Endothelial cell of umbilical vein (primary cell): ENCODE measurements at regions not wholly inside any gene's neighbourhood (a gene's known extent, or its start where the extent isn't known, plus 50 kb on each side); places are given as distances from the start of the nearest gene placed in this dataset.

Experiments
- BruUV-seq: library from RNA; stranded (reverse); fragments of 400-500 nt; replicated peaks from 2 replicates; lab custom pipeline; 2021; lab: Mats Ljungman, UMichigan
- CTCF ChIA-PET: fragments of 300-600, 350-600 bp; sonication (Branson Sonifier 250); formaldehyde crosslinking; loops from one replicate; lab custom pipeline; 2021; ENCODE audit warnings: antibody characterized with exemption, inconsistent platforms; lab: Charles Lee
- POLR2A ChIA-PET: fragments of 300-600, 350-600 bp; sonication (Branson Sonifier 250); formaldehyde crosslinking; loops from one replicate; lab custom pipeline; 2021; ENCODE audit warnings: antibody characterized with exemption, inconsistent platforms; lab: Charles Lee
- DNase-seq: peaks from one replicate; pipeline ENCODE4 v3.0.0-alpha.2; 2011; ENCODE audit warnings: low read depth, low spot score
- FAIRE-seq: peaks from 2 replicates; lab custom pipeline; 2011; peaks lifted over from hg19 to GRCh38; lab: Jason Lieb, UNC
- H2AFZ ChIP-seq: 2 replicates; pipeline ENCODE4 v1.6.0; 2012; ENCODE audit warnings: low read depth, low read length, control low read depth, inconsistent platforms
- H3K27ac ChIP-seq: 2 replicates; pipeline ENCODE4 v1.5.1; 2011; ENCODE audit warnings: low read depth, mild to moderate bottlenecking, control low read depth, low read length, moderate library complexity; ENCODE audit not compliant: insufficient read depth
- H3K27me3 ChIP-seq, 2 experiments: 2 replicates each; pipeline versions ENCODE4 v1.6.0 to v1.6.1; 2011; ENCODE audit warnings: low read length in 2 of 2, mixed read lengths in 1 of 2; ENCODE audit not compliant: control insufficient read depth in 2 of 2, insufficient read depth in 2 of 2
- H3K36me3 ChIP-seq, 2 experiments: 2 replicates in 1 of 2; 3 replicates in 1 of 2; pipeline ENCODE4 v1.5.1; 2011; ENCODE audit warnings: low read length in 2 of 2, mild to moderate bottlenecking in 1 of 2, moderate library complexity in 1 of 2; ENCODE audit not compliant: control insufficient read depth in 2 of 2, insufficient read depth in 2 of 2; ENCODE audit errors: extremely low read depth in 1 of 2
- H3K4me1 ChIP-seq: 3 replicates; pipeline ENCODE4 v1.5.1; 2011; ENCODE audit warnings: mild to moderate bottlenecking, low read length; ENCODE audit not compliant: control insufficient read depth, insufficient read depth; ENCODE audit errors: extremely low read depth
- H3K4me2 ChIP-seq: 2 replicates; pipeline ENCODE4 v1.6.1; 2011; ENCODE audit warnings: low read length, control low read depth, mixed read lengths; ENCODE audit not compliant: insufficient read depth
- H3K4me3 ChIP-seq, 3 experiments: fragments of 200-600 bp in 1 of 3; sonication (generic), shearing (Covaris generic) in 1 of 3; replicated peaks in 1 of 3; 2 replicates each; pipeline ENCODE4 v1.5.1; 2011 to 2016; ENCODE audit warnings: control low read depth in 3 of 3, low read length in 3 of 3, mild to moderate bottlenecking in 2 of 3, inconsistent platforms in 1 of 3, low read depth in 1 of 3, moderate library complexity in 1 of 3; ENCODE audit not compliant: insufficient read depth in 1 of 3
- H3K79me2 ChIP-seq: 2 replicates; pipeline ENCODE4 v1.6.0; 2012; ENCODE audit warnings: low read length, inconsistent platforms; ENCODE audit not compliant: control insufficient read depth, insufficient read depth
- H3K9ac ChIP-seq: replicated peaks from 2 replicates; pipeline ENCODE3; 2011; ENCODE audit warnings: low read length, control low read depth; ENCODE audit not compliant: insufficient read depth; ENCODE audit errors: extremely low read depth
- H3K9me1 ChIP-seq: replicated peaks from 3 replicates; pipeline ENCODE4 v1.6.0; 2011; ENCODE audit warnings: mild to moderate bottlenecking, low read length; ENCODE audit not compliant: control insufficient read depth, insufficient read depth; ENCODE audit errors: extremely low read depth
- H3K9me3 ChIP-seq: replicated peaks from 2 replicates; pipeline ENCODE4 v1.5.1; 2012; ENCODE audit warnings: low read length, inconsistent platforms; ENCODE audit not compliant: control insufficient read depth, insufficient read depth
- H4K20me1 ChIP-seq: replicated peaks from 2 replicates; pipeline ENCODE3; 2011; ENCODE audit warnings: mild to moderate bottlenecking, low read length; ENCODE audit not compliant: control insufficient read depth, insufficient read depth; ENCODE audit errors: extremely low read depth
- FOS ChIP-seq: IDR thresholded peaks from 2 replicates; pipeline ENCODE4 v1.6.1; 2011; ENCODE audit warnings: mild to moderate bottlenecking, low read length, moderate library complexity, borderline replicate concordance; ENCODE audit not compliant: insufficient read depth
- GATA2 ChIP-seq: IDR thresholded peaks from 2 replicates; pipeline ENCODE4 v1.7.0; 2011; ENCODE audit warnings: low read depth, mild to moderate bottlenecking, moderate library complexity, mixed read lengths, low read length; ENCODE audit not compliant: insufficient read length, insufficient read depth
- MYC ChIP-seq: IDR thresholded peaks from one replicate; pipeline ENCODE4 v1.6.1; 2011; ENCODE audit warnings: mild to moderate bottlenecking, low read depth, low read length
- POLR2A ChIP-seq: IDR thresholded peaks from 2 replicates; pipeline ENCODE4 v1.6.1; 2012; ENCODE audit warnings: low read depth, mild to moderate bottlenecking, control low read depth, low read length
- POLR2AphosphoS5 ChIP-seq: IDR thresholded peaks from 2 replicates; pipeline ENCODE4 v1.6.1; 2012; ENCODE audit warnings: low read depth, mild to moderate bottlenecking, control low read depth, low read length, moderate library complexity; ENCODE audit not compliant: insufficient read depth
- dilution Hi-C: fragments of 300-500 bp; cut with MboI; formaldehyde crosslinking; loops from one replicate; pipeline ENCODE4 v1.15.0; 2019; ENCODE audit warnings: low sequenced_read_pairs; ENCODE audit not compliant: extremely low pct_ligation_motif_present
- intact Hi-C: fragments of 100-400 bp; cut with micrococcal nuclease; formaldehyde crosslinking; loops from one replicate; pipeline ENCODE4 v1.10.0; 2022
- TF ChIP-seq, protein P1 (sequence below): IDR thresholded peaks from 2 replicates; pipeline ENCODE4 v1.6.1; 2011; ENCODE audit not compliant: insufficient read depth, insufficient read length
- TF ChIP-seq, protein P2 (sequence below), 2 donors: IDR thresholded peaks; 1 replicate in 1 of 2; 2 replicates in 1 of 2; pipeline ENCODE4 v1.5.1; 2011; ENCODE audit warnings: low read length in 2 of 2, mild to moderate bottlenecking in 2 of 2, moderate library complexity in 2 of 2, control low read depth in 1 of 2, inconsistent platforms in 1 of 2, low read depth in 1 of 2; ENCODE audit not compliant: insufficient read depth in 1 of 2; ENCODE audit errors: extremely low read depth in 1 of 2

DNA sequence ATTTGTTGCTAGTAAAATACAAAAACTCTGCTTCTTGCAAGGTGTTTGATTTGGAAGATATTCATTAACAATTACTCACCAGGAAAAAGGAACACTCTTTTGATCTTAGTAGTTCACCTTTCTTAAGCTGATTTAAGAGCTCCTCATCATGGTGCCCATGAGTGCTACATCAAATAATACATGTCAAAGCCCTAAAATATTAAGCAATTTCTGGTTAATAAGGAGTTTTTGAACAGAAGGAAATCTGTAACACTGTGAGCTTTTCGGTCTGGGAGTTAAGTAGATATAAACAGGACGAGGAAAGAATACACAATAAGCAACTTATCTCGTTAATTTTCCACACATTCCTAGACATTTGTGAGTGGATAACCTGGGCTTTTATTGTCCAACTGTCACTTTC, 83.9 kb upstream of the DCBLD2 start:
- Histone ChIP-seq H2AFZ (peak overlapping the region; percentile 71), H3K27me3 (no peaks in the 10 kb centered on the region), H3K4me2 (peak overlapping the region; percentile 83), H3K9me3 (no peaks in the 10 kb centered on the region), H3K9ac (peak overlapping the region; percentile 78), H3K79me2 (no peaks in the 10 kb centered on the region), H3K9me1 (no peaks in the 10 kb centered on the region), H3K4me3 (peak overlapping the region in 1 of 3 experiments; percentile 18), H3K36me3 (no peaks in the 10 kb centered on the region), H3K27ac (peak overlapping the region; percentile 82), H4K20me1 (no peaks in the 10 kb centered on the region), H3K4me1 (peaks cover 32% of the 10 kb centered on the region)
- intact Hi-C loops (no loop called here), dilution Hi-C loops (no loop called here)
- TF ChIP-seq, protein P1, sequence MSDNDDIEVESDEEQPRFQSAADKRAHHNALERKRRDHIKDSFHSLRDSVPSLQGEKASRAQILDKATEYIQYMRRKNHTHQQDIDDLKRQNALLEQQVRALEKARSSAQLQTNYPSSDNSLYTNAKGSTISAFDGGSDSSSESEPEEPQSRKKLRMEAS = no peak
- TF ChIP-seq, protein P2, sequence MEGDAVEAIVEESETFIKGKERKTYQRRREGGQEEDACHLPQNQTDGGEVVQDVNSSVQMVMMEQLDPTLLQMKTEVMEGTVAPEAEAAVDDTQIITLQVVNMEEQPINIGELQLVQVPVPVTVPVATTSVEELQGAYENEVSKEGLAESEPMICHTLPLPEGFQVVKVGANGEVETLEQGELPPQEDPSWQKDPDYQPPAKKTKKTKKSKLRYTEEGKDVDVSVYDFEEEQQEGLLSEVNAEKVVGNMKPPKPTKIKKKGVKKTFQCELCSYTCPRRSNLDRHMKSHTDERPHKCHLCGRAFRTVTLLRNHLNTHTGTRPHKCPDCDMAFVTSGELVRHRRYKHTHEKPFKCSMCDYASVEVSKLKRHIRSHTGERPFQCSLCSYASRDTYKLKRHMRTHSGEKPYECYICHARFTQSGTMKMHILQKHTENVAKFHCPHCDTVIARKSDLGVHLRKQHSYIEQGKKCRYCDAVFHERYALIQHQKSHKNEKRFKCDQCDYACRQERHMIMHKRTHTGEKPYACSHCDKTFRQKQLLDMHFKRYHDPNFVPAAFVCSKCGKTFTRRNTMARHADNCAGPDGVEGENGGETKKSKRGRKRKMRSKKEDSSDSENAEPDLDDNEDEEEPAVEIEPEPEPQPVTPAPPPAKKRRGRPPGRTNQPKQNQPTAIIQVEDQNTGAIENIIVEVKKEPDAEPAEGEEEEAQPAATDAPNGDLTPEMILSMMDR (IDR thresholded peaks at IDR 0.05; ENCODE audit: extremely low read depth in 1 of 2, insufficient read depth in 1 of 2, low read depth in 1 of 2, low read length in 2 of 2) = no peak
- TF ChIP-seq MYC (no peak), POLR2A (no peak), GATA2 (no peak)
- peak; percentile 60 for DNase-seq
- CTCF ChIA-PET = interaction anchor here (1.1 to 2.9 kb wide), 6 partner anchors 9 to 171 kb away, joined by 3 to 19 read pairs (median 11); partner anchors contain the start of gene DCBLD2
- FAIRE-seq = no peak
- POLR2A ChIA-PET = interaction anchor here (2.9 kb wide), 1 partner anchor 84 kb away, joined by 8 read pairs; the partner anchor contains the start of gene DCBLD2
- TSS peak; percentile 83 for BruUV-seq

DNA sequence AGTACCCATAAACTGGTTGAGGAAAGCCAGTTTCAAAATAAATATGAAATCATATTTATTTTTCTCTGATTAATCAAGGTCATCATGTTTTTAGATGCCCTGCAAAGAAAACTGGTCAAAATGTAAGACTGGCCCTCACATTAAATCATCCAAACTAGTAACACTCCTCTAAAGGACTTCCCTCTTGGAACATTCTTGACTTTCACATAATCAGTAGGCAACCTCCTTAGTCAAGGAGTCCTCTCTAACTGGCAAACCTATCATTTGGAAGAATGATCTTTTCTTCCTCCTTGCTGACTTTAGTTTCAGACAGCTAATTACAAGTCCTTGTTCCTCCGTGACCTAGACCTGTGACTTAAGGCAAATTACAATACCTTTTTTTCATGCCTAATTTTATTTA, 82.5 kb upstream of the DCBLD2 start:
- Histone ChIP-seq H3K4me2 (no peak overlapping the region), H3K9ac (no peak overlapping the region), H3K79me2 (no peaks in the 10 kb centered on the region), H3K36me3 (no peaks in the 10 kb centered on the region), H3K27ac (no peak overlapping the region), H2AFZ (no peak overlapping the region), H3K9me3 (no peaks in the 10 kb centered on the region), H3K4me3 (no peak overlapping the region), H3K4me1 (peaks cover 44% of the 10 kb centered on the region), H4K20me1 (no peaks in the 10 kb centered on the region), H3K9me1 (no peaks in the 10 kb centered on the region), H3K27me3 (no peaks in the 10 kb centered on the region)
- intact Hi-C loops = no loop called here
- CTCF ChIA-PET = interaction anchor here (1.5 kb wide), 1 partner anchor 167 kb away, joined by 7 read pairs; no protein-coding TSS in a partner anchor
- TF ChIP-seq, protein P1 = no peak
- TF ChIP-seq GATA2 (no peak), POLR2AphosphoS5 (no peak), FOS (no peak)
- DNase-seq (no peak), FAIRE-seq (no peak)
- dilution Hi-C loops = no loop called here
- POLR2A ChIA-PET = no interaction called here
- no TSS peak for BruUV-seq
